AG08396 (cell line): ENCODE measurements at regions not wholly inside any gene's neighbourhood (a gene's known extent, or its start where the extent isn't known, plus 50 kb on each side); places are given as distances from the start of the nearest gene placed in this dataset.
"Not testable (repeated sequence)": the region's sequence is repeated elsewhere in the genome, so short reads cannot be mapped to it uniquely, and the experiment has no call there.

ENCODE experiments used
- DNase-seq: peaks from one replicate; pipeline ENCODE4 v3.0.0; 2012; ENCODE audit warnings: low spot score, mixed read lengths

DNA sequence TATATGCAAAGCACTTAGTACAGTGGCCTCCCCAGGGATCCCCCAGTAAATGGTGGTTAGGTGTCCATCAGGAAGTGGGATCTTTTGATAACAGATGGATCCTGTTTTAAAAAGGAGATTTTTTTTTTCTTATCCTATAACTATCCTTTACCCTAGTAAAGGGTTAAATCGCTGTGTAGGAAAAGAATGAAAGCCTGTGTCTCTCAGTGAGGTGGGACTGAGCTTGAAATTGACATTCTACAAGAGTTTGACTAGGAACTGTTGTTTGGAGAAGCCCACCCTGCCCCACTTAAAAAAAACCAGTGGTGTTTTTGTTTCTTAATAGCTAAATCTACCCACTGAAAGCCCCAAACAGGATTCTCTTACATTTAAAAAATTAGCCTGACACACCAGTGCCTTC is 112.2 kb upstream of the EGLN3 start:
- no peak for DNase-seq

DNA sequence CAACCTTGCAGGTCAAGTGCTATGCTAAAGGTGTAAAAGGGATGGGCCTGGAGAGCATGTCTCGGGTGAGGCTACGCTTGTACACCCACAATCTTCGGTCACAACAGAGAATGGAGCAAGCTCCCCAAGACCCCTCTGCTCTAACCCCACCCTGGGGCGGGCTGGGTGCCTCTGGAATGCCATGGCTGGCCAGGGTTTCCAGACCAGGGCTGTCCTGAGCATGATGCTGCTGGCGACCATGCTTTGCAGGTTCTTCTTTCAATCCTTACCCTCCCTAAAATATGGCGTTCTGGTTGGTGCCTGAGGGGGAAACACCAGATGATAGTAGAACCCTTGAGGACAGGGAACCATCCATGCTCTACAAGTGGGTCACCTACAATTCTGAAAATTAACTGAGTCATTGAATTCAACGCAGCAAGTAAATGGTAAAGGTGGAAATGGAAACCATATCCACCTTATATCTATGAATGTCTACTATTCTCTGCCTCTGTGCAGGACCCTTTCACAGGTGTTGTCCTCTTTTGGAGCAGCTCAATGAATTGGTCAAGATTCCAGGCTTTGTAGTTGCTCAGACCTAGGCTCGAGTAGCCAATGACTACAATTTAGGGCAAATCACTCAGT is 111.6 kb upstream of the EGLN3 start:
- DNase-seq, result no peak

DNA sequence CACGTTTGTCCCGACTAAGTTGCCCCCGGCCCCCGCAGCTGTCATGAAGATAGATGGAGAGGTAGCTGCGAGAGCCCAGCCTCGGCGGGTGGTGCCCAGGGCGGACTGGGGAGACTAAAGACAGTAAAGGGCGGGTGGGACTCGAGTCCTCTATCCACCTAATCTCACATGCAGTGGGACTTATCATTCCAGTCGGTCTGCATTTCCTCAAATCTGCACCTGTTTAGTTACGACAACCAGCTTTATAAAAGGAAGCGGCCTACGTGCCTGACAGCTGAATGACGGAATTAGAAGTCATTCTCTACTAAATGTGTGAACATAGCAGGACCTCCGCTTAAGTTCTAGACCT is 109.8 kb upstream of the EGLN3 start:
- DNase-seq, result no peak

GRCh38 chr14:34059925-34060650 is 109.2 kb upstream of the EGLN3 start:
- DNase-seq, result peak; percentile 92

DNA sequence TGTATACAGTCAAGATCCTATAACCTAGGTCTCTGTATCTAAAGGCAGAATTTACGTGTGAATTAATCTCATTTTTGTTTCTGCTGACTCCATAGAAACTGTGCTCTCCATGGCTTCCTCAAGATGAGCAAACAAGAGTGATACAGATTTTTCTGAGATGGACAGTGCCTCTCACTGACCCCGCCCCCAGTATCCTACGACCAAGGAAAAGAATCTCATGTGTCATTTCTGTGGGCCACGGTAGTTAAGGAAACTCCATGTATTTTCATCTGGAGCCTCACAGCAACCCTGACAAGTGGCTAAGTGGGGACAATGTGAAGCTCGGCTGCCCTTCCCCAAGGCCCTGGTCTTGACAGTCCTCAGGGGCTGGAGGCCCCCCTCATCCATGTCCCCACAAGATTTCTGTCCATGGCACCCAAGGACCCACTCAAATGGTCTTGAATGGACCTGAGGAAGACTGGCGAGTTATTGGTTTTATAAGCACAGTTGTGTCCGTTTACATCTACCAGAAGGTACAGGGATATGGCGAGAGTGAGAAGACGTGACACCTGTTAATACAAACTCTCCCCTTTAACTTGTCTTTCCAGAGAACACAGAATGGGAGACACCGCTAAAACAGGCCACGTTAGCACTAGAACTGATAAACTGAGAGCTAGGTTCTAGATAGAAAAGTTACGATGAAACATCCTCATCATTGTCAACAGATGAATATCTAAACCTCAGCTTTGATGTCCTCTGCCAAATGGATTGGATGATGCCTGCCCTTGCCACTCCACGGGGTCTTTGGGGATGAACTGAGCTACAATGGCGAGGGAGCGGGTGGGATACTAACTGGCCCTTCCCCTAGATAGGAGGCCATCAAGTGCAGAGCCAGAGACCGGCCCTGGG is 108.4 kb upstream of the EGLN3 start:
- DNase-seq, result no peak

GRCh38 chr14:34058510-34058909 is 107.6 kb upstream of the EGLN3 start:
- no peak for DNase-seq

DNA sequence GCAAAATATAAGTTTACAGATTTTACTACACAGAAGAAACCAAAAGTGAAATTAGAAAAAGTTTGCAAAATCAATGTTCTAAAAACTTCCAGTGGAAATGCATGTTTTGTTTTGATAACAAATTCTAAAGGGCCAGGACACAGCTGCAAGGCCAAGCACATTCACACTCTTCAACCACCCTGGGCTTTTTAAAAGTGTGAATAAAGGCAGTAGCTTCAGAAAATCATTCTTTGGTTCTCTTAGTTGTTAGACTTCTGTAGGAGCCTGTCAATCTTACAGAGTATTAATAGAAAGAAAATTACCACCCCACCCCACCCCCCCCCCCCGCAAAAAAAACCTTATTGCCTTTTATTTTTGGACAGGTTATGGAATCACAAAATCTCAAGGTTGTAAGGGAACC is 105.2 kb upstream of the EGLN3 start:
- no peak for DNase-seq

DNA sequence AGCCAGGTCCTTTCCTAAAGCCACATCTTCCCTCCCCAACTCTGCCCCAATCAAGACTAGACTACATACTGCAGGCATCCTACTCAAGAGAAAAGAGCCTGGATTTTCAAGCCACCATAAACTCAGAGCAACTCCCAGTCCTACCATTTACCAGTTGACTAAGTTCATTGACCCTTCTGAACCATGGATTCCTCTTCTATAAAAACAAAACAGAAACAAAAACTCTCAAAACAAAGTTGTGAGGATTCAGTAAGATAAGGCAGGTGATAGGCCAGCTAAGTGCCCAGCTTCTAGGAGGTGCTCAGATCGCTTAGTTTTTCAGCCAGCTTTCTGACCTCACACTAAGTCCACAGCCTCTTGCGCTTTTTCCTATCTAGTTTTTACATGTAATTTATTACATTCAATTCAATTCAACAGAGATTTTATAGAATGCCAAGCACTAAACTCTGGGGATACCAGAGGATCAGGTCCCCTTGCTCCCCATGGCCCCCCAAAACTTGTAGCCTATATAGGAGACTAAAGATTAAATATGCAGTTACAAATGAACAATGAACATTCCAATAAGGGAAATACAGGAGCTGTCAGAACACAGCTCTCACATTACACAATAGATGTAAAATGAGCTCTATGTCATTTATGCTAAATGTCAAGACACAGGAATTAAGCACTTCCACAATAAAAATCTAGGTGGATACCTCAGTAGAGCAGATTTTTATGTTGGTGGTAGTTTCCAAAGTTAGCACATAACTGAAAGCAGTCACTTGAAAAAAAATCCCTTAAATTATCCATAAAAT is 104.5 kb upstream of the EGLN3 start:
- no peak for DNase-seq

DNA sequence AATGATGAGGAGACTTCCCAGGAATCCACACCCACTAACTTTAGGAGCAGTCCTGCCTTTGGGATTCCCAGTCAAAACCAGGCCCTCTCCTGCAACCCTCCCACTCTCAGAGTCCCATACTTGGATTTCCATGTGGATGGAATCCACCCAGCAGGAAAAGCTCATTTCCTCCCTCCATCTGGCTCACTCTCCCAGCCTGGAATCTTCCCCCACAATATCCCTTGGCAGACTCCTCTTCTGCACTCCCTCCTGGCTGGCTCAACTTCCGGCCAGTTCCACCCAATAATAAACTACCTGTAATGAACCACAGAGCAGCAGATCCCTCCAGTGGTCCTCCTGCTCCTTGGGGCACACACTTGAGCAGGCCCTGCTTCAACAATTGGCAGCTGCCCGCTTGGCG is 102.8 kb upstream of the EGLN3 start:
- no peak for DNase-seq

GRCh38 chr14:34052658-34053014 is 101.8 kb upstream of the EGLN3 start:
- no peak for DNase-seq

- DNase-seq, result no peak
Observed at GRCh38 chr14:34051966-34052657, 101.2 kb upstream of the EGLN3 start.

DNA sequence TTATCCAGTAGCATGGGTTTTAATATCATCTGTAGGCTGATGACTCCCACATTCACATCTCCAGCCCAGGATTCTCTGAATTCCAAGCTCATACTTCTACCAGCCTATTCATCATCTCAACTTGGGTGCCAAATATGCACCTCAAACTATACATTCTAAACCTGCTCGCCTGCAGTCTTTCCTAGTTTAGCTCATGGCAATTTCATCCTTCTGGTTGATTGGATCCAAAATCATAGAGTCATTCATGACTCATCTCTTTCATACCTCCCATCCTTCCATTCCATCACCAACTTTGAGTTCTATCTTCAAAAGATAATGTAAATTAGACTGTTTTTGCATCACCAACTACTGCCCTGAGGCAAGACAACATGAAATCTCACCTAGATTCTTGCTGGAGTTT is 99.7 kb upstream of the EGLN3 start:
- no peak for DNase-seq

DNA sequence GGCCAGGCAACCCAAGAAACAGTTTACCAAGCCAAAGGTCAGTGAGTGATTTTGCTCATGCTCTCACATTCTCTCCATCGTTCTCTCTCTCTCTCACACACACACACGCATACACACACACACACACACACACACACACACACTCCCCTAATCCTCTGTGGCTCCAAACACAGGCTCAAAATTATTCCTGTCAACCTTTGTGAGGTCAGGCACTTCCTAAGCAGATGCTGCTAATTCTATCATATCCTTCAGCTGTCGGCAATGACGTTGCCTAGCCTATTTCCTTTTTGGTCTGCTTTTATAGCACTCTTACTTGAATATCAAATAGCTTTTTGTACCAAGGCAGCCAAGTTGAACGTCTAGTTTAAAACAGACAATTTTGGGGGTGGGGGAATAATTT is 98.9 kb upstream of the EGLN3 start:
- no peak for DNase-seq

GRCh38 chr14:34049187-34049586 is 98.3 kb upstream of the EGLN3 start:
- not testable (repeated sequence) for DNase-seq

DNA sequence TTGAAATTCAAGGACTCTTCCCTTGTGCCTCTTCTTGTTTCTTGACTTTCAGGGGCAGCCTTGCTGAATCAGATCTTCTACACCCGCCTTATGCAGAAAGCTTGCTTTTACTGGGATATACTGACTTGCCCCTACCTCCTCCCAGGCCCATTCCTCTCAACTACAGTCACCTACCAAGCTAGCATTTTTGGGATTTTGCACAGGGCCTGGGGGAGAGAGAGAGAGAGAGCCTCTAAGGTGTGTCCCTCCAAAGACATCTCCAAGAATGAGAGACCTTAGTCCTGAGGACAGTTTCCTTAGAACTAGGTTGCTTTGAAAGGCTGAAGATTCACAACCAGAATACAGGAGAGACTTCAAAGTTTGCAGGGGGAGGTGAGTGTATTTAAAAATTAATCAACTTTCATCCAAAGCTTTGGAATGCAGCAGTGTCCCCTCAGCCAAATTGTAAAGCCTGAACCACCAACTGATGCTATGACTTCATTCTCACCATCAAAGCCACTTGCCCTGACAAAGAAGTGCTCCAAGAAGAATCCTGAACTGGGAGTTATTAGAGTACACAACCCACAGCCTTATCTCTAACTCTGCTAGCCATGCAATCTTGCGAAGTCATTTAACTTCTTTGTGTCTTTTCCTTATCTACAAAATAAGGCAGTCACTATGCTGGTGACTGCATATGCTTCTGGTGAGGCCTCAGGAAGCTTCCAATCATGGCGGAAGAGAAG is 96.1 kb upstream of the EGLN3 start:
- no peak for DNase-seq

DNA sequence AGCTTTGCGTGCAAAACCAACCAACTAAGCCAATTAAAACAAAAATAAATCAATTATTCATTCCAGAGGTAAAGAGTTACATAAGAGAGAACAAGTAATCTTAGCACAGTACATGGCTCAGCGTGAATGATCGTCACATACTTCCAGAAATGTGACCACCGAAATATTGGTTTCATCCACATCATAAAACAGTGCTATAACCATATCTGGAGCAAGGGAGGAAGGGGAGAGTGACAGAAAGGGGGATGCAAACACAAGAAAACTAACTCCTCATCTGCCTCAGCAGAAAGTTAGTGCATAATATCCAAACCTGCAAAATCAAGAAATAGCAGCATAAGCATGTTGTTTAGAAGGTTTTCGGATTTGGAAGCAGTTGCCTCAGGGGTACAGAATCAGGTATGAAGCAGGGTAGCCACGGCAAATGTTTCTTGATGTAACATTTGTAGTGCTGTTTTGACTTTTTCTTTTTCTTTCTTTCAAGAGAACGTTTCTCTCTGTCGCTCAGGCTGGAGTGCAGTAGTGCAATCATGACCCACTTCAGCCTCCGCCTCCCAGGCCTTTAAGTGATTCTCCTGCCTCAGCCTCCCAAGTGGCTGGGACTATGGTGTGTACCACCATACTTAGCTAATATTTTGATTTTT is 93.9 kb upstream of the EGLN3 start:
- no peak for DNase-seq

DNA sequence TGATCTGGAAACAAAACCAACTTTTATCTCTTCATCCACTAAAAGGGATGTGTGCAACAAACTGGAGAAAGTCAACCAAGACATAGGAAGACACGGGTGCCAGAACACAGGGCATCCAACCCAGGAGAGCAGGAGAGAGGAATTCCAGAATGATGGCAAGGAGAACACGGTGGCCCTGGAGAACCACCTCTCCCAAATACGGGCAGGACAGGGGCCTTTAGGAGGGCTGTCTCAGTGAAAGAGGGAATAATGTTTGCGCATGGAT is 93.4 kb upstream of the EGLN3 start:
- no peak for DNase-seq

DNA sequence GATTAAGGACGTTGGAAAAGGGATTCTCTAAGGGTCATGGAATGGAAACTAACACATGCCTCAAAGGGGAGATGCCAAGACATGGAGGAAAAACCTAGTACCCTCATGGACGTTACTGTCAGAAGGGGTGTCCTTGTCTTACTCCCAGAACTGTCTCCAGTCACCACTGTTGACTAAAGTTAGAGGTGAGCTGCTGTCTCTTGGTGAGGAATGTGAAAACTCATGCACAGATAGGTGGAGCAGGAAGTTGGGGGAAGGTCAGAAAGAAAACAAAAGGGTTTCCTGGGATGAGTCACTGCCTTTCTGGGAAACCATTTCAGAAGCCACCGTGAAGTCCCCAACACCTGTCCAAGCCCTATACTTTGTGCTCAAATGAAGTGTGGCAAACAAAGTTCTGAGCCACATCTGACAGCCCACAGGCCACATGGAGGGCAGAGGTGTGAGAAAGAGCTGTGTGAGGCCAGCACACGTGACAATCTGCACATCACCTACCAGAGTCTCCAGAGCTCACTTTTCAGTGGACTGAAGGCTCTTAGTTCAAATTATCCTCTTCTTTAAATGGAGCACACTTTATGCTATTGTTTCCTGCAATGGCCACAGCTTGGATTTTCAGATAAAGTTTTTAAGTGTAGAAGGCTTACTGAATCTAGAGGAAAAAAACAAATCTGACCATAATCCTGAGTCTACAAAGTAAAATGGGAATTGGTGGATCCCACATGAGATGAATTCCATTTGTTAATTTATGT is 92.9 kb upstream of the EGLN3 start:
- DNase-seq, result no peak

DNA sequence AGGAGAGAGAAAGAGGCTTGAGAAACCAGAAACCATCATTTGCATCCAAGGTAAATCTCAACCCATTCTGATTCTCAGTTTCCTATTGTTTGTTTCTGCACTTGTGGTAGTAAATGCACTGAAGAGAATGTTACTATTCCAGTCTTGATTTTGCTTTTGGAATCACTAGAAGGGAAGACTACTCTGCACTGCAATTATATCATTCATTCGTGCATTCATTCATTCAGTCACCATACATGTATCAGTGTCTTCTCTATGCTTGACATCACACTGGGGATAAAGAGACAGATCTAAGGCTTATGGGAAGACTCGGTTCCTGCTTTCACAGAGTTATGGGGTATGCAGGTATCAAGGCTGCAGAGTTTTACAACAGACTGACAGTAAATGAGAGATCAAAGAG is 90.3 kb upstream of the EGLN3 start:
- DNase-seq, result no peak

DNA sequence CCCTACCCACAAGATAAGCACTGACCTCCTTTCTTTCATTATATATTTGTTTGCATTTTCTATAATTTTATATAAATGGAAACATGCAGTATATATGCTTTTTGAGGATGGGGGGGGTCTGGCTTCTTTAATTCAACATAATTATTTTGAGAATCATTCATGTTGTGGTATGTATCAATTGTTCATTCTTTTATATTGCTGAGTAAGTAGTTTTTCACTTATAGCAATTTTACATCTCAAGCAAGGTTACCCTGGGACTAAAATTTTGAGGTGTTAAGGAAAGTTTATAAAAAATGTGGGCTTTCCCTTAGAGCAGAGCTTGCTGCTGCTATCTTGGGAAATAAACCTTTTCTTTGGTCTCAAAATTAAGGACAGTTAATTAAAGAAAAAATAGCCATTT is 89.9 kb upstream of the EGLN3 start:
- no peak for DNase-seq
